Stimulated activated CD4-positive, alpha-beta T cell treated with anti-CD3 and anti-CD28 coated beads, TNF-alpha, amount 100 ng/mL, for 4 hours (primary cell): ENCODE measurements at regions not wholly inside any gene's neighbourhood (a gene's known extent, or its start where the extent isn't known, plus 50 kb on each side); places are given as distances from the start of the nearest gene placed in this dataset.
A peak's percentile ranks its signal among the peaks of the same experiment; 100 is the strongest.

ENCODE experiments used
- DNase-seq, 3 experiments: peaks; one replicate each; pipeline ENCODE4 v3.0.0-alpha.2; 2020; ENCODE audit warnings: low read depth in 3 of 3

DNA sequence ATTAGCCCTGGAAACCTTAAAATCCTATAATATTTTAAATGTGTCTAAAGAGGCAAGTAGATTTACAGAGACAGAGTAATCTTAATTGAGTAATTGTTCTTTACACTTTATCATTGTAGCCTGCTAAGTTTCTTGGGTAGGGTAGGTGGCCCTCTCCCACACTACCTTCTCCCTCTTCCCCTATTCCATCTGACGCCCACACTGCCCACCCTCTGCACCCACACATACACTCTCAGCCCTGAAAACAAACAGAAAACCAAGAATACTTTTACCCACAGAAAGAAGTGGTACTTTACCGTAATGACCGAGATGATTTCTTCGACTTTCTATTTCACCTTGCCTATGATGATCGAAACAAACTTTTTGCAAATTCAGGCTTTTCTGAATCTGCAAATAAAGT, 320.4 kb upstream of the OBI1 start:
- no peak for DNase-seq

DNA sequence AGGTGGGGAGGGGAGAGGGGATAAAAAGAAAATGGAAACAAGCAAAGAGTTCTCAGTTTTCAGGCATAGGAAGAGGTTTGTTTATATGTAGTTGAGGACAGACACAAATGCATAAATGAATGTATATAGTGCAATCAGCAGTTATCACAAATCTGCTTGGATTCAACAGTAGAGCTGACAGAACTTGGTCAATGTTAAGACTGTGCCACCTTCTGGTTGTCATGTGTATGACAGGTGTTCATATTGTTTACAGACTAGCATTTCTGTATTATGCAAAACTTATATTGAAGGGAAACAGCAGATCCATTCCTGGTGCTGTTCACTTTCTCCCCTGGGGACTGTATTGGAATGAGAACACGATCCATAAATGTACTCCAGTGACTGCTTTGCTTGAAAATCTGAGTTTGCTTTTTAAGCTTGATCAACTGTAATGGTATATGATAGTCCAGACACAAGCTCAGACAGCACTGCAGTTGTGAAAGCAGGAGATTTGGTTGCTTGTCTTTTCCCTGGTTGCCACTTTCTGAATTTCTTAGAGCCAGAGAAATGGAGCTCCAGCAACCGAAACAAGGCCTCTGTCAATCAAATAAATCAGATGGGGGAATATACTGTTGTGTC, 319.5 kb upstream of the OBI1 start:
- peak in 1 of 3 experiments; percentile 1 for DNase-seq

GRCh38 chr13:78977311-78977710, 318.4 kb upstream of the OBI1 start:
- no peak for DNase-seq

DNA sequence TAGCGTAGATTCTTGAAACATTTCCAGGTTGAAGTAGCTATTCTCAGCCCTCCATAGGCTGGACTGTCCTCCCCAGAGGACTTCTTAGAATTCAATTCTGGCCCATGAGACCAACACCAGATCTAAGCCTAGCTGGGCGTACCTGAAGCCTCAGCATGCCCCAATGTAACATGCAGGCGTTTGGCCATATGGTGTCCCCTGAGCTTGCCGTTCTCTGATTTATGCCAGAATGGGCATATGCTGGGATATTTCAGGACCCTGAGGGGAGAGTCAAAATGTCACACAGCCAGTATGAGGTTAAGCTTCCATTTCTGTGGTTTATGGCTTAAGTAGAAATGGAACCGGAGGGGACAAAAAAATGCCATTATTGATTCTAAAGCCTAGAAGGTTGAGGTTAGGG, 317.7 kb upstream of the OBI1 start:
- DNase-seq, result no peak

DNA sequence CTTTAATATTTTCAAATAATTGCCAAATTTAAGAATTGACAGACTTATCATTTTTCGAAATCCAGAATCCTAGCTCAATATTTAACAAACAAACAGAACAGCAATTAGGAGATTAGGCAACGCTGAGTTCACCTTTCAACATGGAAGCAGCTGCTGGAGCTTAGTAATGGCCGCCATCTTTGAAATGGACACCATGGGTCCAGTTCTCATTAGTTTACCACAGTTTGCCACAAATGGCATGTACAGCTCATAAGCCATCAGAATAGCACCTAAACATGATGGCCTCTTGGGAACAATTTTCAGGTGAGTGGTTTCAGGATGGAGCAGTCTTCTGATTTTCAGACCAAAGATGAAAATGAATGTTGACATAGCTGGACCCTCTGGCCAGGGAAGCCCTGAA, 313.6 kb upstream of the OBI1 start:
- DNase-seq, result no peak

DNA sequence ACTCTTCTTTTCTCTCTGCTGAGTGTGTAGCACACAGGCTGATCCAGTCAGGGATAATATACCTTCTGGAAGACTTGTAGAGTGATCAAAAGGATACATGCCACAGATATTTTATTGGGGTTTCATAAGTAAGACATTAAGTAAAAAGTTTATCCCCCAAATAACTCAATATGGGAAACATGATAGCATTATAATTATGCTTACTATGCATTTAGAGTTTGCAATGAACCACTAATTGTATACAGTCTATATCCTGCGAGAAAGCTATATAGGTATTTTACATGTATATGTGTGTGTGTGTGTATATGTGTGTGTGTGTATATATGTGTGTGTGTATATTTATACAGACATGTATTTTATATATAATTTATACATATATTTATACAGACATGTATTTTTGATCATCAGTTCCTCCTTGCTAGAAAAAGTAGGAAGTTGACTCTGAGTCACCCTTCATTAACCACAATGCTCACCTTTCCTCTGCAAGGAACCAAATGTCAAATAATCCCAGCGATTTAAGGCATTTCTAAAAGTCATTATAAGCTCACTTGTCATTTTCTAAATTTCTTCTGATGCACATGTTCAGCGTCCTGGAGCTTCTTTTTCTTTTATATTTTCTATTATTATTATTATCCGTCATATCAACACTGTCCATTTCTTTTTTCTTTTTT, 312.5 kb upstream of the OBI1 start:
- no peak for DNase-seq

GRCh38 chr13:78960881-78961280, 301.9 kb upstream of the OBI1 start:
- no peak for DNase-seq

DNA sequence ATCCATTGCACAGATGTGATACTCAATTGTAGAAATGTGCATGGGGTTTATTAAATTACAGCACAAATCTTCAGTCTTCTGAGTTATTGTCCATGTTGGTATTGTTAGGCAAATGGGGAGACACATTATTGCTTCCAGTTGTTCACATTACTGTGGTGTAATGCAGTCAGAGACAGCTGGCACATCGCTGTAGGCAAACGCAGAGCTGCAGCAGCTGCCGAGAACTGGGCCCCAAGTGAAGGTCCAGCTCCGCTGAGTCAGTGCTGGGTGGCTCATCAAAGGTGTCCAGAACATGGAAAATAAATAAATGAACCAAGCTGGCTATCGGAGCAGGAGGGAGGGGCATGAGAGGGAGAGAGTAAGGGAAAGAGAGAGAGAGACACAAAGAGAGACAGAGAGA, 299.1 kb upstream of the OBI1 start:
- DNase-seq, result no peak

GRCh38 chr13:78940455-78941130, 281.6 kb upstream of the OBI1 start:
- DNase-seq, result no peak

DNA sequence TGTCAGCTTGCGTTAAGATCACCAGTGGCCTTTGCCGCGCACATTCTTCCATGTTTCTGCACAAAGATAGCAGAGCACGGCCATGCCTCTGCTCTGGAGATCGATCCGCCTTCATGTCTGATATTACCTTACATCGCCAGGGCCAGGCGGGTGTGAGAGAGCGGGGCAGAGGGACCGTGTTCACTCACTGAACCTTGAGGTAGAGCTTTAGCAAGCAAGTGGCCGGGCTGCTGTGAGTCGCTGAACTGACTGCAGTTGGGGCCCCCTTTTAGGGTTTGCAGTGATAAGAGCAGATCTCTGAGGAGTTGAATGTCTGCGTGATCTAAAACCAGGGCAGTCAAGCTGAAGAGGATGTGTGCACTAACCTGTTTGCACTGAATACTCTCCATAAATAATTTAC, 275.4 kb upstream of the OBI1 start:
- DNase-seq, result no peak

- DNase-seq, result no peak
These were observed 256.1 kb upstream of the OBI1 start for GRCh38 chr13:78915015-78915414.

GRCh38 chr13:78913656-78914055, 254.7 kb upstream of the OBI1 start:
- no peak for DNase-seq

- no peak for DNase-seq
These were observed 251.2 kb upstream of the OBI1 start for GRCh38 chr13:78910147-78910546.

DNA sequence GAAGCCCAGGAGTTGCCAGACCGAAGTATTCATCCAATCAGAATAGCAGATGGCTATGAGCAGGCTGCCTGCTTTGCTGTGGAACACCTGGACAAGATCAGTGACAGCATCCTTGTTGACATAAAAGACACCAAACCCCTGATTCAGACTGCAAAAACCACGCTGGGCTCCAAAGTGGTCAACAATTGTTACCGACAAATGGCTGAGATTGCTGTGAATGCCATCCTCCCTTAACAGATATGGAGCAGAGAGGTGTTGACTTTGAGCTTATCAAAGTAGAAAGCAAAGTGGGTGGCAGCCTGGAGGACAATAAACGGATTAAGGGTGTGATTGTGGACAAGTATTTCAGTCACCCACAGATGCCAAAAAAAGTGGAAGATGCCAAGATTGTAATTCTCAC, 250.3 kb upstream of the OBI1 start:
- DNase-seq, result no peak

DNA sequence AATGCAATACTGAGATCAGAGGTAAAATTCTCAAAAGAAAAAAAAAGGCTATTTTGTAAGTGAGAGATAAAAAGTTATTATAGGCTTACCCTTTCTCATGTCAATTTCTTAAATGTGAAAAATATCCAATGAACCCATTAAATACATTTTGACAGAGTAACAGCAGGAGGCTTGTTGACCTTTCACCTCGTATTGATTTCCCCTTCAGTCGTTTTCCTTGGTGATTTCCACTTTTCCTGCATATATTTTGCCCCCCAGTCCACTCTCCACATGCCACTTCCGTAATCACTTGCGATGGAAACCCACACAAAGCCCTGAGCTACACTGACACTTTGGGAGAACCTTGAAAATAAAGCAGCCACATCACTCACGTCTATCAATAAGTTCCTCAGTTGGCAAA, 248.1 kb upstream of the OBI1 start:
- no peak for DNase-seq

DNA sequence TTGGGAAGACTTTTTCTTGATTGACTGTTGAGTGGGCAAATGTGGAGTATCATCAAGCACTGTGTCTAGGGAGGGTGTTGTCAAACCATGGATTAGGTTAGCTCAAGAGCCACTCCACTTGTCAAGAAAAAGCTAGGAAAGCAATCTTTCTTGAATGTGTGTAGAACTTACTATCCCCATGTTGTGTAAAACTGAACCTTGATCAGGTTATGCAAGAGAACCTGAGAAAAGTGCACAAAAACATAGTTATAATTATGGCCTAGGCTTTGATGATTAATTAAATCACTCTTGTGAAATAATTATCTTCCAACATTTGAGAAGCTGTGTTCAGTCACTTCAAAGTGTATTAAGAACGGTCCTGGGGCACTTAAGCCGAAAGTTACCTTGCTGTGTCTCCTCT, 238.2 kb upstream of the OBI1 start:
- no peak for DNase-seq

GRCh38 chr13:78884571-78884970, 225.6 kb upstream of the OBI1 start:
- no peak for DNase-seq

GRCh38 chr13:78881751-78882150, 222.8 kb upstream of the OBI1 start:
- DNase-seq, result no peak

DNA sequence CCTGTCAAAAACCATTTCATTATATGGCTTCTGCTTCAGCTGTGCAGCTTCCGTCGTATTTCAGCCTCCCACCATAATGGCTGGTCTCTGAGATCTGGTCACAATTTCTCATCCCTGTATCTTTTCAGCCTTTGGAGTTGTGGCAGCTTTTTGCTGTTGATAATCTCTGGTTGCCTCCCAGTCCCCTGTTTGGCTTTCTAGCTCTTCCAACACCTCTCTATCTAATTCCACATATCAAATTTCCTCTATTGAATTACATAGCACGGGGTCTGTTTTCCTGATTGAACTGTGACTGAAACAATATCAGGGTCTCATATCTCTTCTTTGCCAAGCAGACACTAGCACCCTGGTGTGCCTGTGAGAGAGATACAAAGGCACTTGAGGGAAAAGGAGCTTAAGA, 222.1 kb upstream of the OBI1 start:
- DNase-seq, result no peak

DNA sequence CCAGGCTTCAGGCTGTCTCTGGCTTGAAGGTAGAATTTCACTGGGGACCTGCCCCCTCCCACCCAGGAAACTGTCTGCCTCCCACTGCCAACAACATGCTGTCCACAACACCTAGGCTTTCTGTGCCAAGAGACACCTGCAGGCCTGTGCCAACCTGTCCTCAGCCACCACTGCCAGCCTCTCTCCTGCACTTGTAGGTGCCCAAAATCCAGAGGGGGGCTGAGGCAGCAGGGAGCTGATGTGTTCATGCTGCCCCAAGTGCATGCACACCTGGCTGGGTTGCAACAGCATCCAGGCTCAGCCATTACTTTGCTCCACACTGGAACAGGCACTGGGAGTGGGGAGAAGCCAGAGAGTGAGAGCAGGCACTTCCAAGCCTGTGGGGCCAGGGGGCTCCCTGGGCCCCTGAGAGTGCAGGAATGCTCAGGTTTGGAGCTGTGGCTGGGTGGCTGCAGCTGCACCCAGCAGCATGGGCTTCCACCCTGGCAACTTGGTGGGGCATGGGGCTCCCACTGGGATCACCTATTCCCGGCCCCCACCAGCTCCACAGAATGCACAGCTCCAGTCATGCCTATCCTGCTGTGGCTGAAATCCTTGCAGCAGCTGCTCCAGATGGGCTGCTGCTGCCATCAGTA, 218.1 kb upstream of the OBI1 start:
- no peak for DNase-seq

DNA sequence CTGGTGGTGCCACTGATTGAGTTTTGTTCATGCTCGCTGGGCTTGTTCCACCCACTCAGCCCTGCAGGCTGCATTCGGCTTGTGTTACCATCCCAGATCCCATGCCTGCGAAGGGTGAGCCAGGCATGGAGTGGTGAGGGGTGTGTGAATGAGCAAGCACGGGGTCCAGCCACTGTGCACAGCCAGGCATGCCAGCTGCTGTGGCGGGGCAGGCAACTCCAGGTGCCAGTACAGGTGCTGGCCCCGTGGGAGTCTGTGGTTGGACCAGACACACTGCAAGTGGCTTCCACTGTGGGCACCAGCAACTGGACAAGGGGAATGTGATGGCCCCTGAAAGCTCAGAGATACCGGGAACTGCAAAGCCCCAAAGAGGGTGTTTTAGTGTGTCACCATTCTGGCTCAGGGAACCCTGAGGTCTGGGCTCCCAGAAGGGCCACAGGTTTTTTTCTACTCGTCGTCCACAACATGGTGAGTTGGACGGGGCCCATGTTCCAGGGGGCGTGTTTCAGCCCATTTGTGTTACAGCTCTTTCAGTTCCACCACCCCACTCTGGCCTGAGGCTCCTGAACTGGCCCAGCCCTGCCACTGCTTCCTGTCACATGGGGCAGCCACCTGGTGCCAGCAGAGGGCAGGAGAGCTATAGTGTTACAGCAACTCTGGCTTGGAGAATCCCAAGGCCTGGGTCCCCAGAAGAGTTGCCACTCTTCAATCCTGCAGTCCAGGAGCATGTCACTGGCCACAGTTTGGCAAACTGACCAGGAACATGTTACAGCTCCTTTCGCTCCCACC, 217.0 kb upstream of the OBI1 start:
- DNase-seq, result no peak

- DNase-seq, result no peak
These were observed 210.0 kb upstream of the OBI1 start for GRCh38 chr13:78868991-78869390.
